GM12878 (cell line): ENCODE measurements at regions not wholly inside any gene's neighbourhood (a gene's known extent, or its start where the extent isn't known, plus 50 kb on each side); places are given as distances from the start of the nearest gene placed in this dataset.

Source experiments
- ATAC-seq: fragments of 200-7000 bp; cut with Tn5 transposase; 3 replicates; pipeline ENCODE4 v1.9.1; 2020; ENCODE audit warnings: mild to moderate bottlenecking, moderate library complexity
- BruUV-seq: library from RNA; stranded (reverse); fragments of 400-500 nt; replicated peaks from 2 replicates; lab custom pipeline; 2021; lab: Mats Ljungman, UMichigan
- CTCF ChIA-PET: fragments of 300-600 bp; sonication (Branson Sonifier 250); formaldehyde crosslinking; extraction: SDS; loops from one replicate; lab custom pipeline; 2021; ENCODE audit warnings: inconsistent platforms; lab: Yijun Ruan, JAX
- POLR2A ChIA-PET: fragments of 350-600 bp; formaldehyde crosslinking; extraction: SDS; loops from one replicate; lab custom pipeline; 2021; ENCODE audit warnings: inconsistent platforms; lab: Charles Lee
- RAD21 ChIA-PET: fragments of 300-600 bp; sonication (Branson Sonifier 250); formaldehyde crosslinking; loops from one replicate; lab custom pipeline; 2023; ENCODE audit warnings: antibody characterized with exemption; ENCODE audit not compliant: unreplicated experiment; lab: Charles Lee
- SMC1A ChIA-PET: fragments of 300-600 bp; sonication (Branson Sonifier 250); formaldehyde crosslinking; loops from one replicate; lab custom pipeline; 2023; ENCODE audit not compliant: unreplicated experiment, uncharacterized antibody; lab: Charles Lee
- DNase-seq: peaks from one replicate; pipeline ENCODE4 v3.0.0-alpha.2; 2011; ENCODE audit warnings: low read depth, low spot score
- FAIRE-seq: peaks from 3 replicates; lab custom pipeline; 2011; peaks lifted over from hg19 to GRCh38; lab: Jason Lieb, UNC
- H2AFZ ChIP-seq: 2 replicates; pipeline ENCODE4 v1.6.0; 2011; ENCODE audit warnings: low read depth, low read length, control low read depth; ENCODE audit not compliant: control insufficient read depth
- H3K27ac ChIP-seq: 2 replicates; pipeline ENCODE4 v1.5.1; 2011; ENCODE audit warnings: control low read depth; ENCODE audit not compliant: control insufficient read depth, insufficient read depth
- H3K27me3 ChIP-seq, 2 experiments: replicated peaks in 1 of 2; 2 replicates each; pipeline versions ENCODE4 v1.6.0 to v1.6.1; 2011; ENCODE audit warnings: low read length in 1 of 2; ENCODE audit not compliant: control insufficient read depth in 2 of 2, insufficient read depth in 2 of 2
- H3K36me3 ChIP-seq, 2 experiments: 2 replicates each; pipeline ENCODE4 v1.5.1; 2011; ENCODE audit warnings: low read length in 1 of 2; ENCODE audit not compliant: control insufficient read depth in 2 of 2, insufficient read depth in 2 of 2
- H3K4me1 ChIP-seq: 2 replicates; pipeline ENCODE4 v1.6.1; 2011; ENCODE audit warnings: mild to moderate bottlenecking, low read length, moderate library complexity, mixed read lengths; ENCODE audit not compliant: control insufficient read depth, insufficient read depth
- H3K4me2 ChIP-seq: 2 replicates; pipeline ENCODE4 v1.6.0; 2011; ENCODE audit warnings: control low read depth; ENCODE audit not compliant: control insufficient read depth, insufficient read depth
- H3K4me3 ChIP-seq: fragments of 200-600 bp; sonication (generic); 2 replicates; pipeline ENCODE4 v1.5.1; 2016
- H3K79me2 ChIP-seq: 2 replicates; pipeline ENCODE4 v1.6.0; 2011; ENCODE audit warnings: low read length; ENCODE audit not compliant: control insufficient read depth, insufficient read depth
- H3K9ac ChIP-seq: 2 replicates; pipeline ENCODE4 v1.8.0; 2011; ENCODE audit warnings: low read length, control low read depth, mixed read lengths; ENCODE audit not compliant: control insufficient read depth, insufficient read depth
- H3K9me3 ChIP-seq: replicated peaks from 3 replicates; pipeline ENCODE4 v1.5.1; 2011; ENCODE audit warnings: mild to moderate bottlenecking, low read length; ENCODE audit not compliant: control insufficient read depth, insufficient read depth
- H4K20me1 ChIP-seq: 2 replicates; pipeline ENCODE4 v1.6.0; 2011; ENCODE audit not compliant: control insufficient read depth, insufficient read depth
- CREB1 ChIP-seq: IDR thresholded peaks from 2 replicates; pipeline ENCODE4 v1.6.1; 2012; ENCODE audit warnings: low read depth, mild to moderate bottlenecking, inconsistent platforms
- EED ChIP-seq: sonication (generic); IDR thresholded peaks from 2 replicates; pipeline ENCODE4 v1.6.1; 2016; ENCODE audit warnings: antibody characterized with exemption, low read depth
- FOS ChIP-seq: IDR thresholded peaks from 3 replicates; pipeline ENCODE4 v1.6.1; 2011; ENCODE audit warnings: borderline replicate concordance; ENCODE audit not compliant: insufficient read length; ENCODE audit errors: extremely low read depth
- GABPA ChIP-seq: IDR thresholded peaks from 2 replicates; pipeline ENCODE4 v1.6.1; 2014; ENCODE audit warnings: antibody characterized with exemption, low read depth, mild to moderate bottlenecking, inconsistent platforms
- NR2C2 ChIP-seq: IDR thresholded peaks from 2 replicates; pipeline ENCODE4 v1.6.1; 2011; ENCODE audit warnings: borderline replicate concordance, low read depth; ENCODE audit not compliant: control insufficient read depth, insufficient read length
- NRF1 ChIP-seq: conservative IDR thresholded peaks from 2 replicates; pipeline ENCODE4 v1.6.1; 2011; ENCODE audit warnings: mild to moderate bottlenecking, low read depth, low read length, improper control_type of control experiment
- RBBP5 ChIP-seq: fragments of 200-600 bp; sonication (generic); conservative IDR thresholded peaks from 2 replicates; pipeline ENCODE4 v1.6.1; 2016
- SIX5 ChIP-seq: IDR thresholded peaks from 2 replicates; pipeline ENCODE4 v1.6.1; 2011; ENCODE audit warnings: mild to moderate bottlenecking, low read depth, low read length, moderate library complexity; ENCODE audit not compliant: severe bottlenecking
- SMAD1 ChIP-seq: fragments of 450-650 bp; IDR thresholded peaks from 2 replicates; pipeline ENCODE4 v1.6.1; 2018; ENCODE audit warnings: mild to moderate bottlenecking, low read depth; ENCODE audit not compliant: partially characterized antibody
- SMARCA5 ChIP-seq: fragments of 450-650 bp; IDR thresholded peaks from 2 replicates; pipeline ENCODE4 v1.6.1; 2017; ENCODE audit warnings: mild to moderate bottlenecking
- WRNIP1 ChIP-seq: IDR thresholded peaks from 2 replicates; pipeline ENCODE4 v1.6.1; 2011; ENCODE audit warnings: low read depth, low read length, improper control_type of control experiment, borderline replicate concordance
- YBX1 ChIP-seq: fragments of 450-650 bp; IDR thresholded peaks from 2 replicates; pipeline ENCODE4 v1.6.1; 2016; ENCODE audit warnings: antibody characterized with exemption
- WGBS: methylation state at CpG from one replicate; pipeline ENCODE4 v1.1.6; 2016; ENCODE audit warnings: low lambda C conversion rate; ENCODE audit not compliant: insufficient replicate concordance, insufficient coverage; ENCODE audit errors: missing lambda C conversion rate; 5-methylcytosine and 5-hydroxymethylcytosine counted together
- in situ Hi-C: fragments of 300-500 bp; cut with MboI; formaldehyde crosslinking; loops from 9 replicates; pipeline ENCODE4 v1.14.3; 2018; ENCODE audit warnings: mixed read lengths
- intact Hi-C: fragments of 100-400 bp; cut with micrococcal nuclease; formaldehyde crosslinking; loops from one replicate; pipeline ENCODE4 v1.14.2; 2022; ENCODE audit not compliant: unreplicated experiment
- TF ChIP-seq, protein P1 (sequence below): fragments of 450-650 bp; IDR thresholded peaks from 2 replicates; pipeline ENCODE4 v1.6.1; 2017; ENCODE audit warnings: mild to moderate bottlenecking, low read depth, inconsistent platforms; ENCODE audit not compliant: poor library complexity, severe bottlenecking
- TF ChIP-seq, protein P2 (sequence below): IDR thresholded peaks from 2 replicates; pipeline ENCODE4 v1.6.1; 2012; ENCODE audit warnings: low read length, inconsistent platforms

DNA sequence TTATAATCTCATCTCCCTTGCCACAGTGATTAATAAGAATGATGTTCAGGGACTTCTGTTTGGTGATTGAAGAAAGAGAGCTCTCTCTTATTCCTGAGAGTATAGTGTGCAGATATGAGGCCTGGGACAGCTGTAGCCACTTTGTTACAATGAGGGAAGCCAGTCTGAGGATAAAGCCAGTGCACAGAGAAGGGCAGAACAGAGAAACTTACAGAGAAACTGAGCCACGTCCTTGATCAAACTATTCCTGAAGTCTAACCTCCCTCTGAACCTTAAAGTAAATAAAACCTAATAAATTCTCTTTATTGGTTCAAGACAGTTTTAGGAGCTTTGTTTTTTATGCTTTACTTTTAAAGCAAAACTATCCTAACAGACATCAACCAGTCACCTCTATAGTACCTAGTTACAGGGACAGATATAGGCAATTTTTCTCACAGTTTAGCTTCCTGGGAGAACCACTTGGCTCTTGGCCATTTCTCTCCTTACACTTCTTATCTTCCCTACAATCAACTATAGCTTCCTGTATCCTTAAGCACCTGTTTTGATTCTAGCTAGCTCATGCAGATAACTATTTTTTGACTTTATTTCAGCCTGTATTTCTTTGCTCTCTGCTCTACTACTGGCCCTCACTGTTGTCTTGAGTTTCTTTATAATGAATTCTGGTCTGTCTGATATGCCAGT lies 284.4 kb downstream of the SHQ1 start:
- no peak for FAIRE-seq
- Histone ChIP-seq H3K27ac (no peak overlapping the region), H3K4me2 (no peak overlapping the region), H3K9me3 (no peaks in the 10 kb centered on the region; the same call in 2 of the 3 replicates), H2AFZ (no peak overlapping the region), H3K4me1 (no peaks in the 10 kb centered on the region), H3K79me2 (no peaks in the 10 kb centered on the region), H3K4me3 (no peak overlapping the region), H3K36me3 (no peaks in the 10 kb centered on the region), H3K9ac (no peak overlapping the region), H3K27me3 (no peaks in the 10 kb centered on the region), H4K20me1 (no peaks in the 10 kb centered on the region)
- CTCF ChIA-PET = no interaction called here
- intact Hi-C loops (no loop called here), in situ Hi-C loops (no loop called here)
- POLR2A ChIA-PET = no interaction called here
- SMC1A ChIA-PET = interaction anchor here (1.4 to 1.9 kb wide), 2 partner anchors 17 to 152 kb away, joined by 3 to 6 read pairs; no protein-coding TSS in a partner anchor
- 12% methylated on average over 1 of the region's 1 CpG for WGBS
- DNase-seq = no peak
- TF ChIP-seq SMAD1 = no peak
- no peak for TF ChIP-seq CREB1
- no peak for TF ChIP-seq GABPA
- TF ChIP-seq SMARCA5 = no peak
- TF ChIP-seq RBBP5 = no peak
- no peak for TF ChIP-seq NRF1
- no peak for TF ChIP-seq FOS
- TF ChIP-seq, protein P1, sequence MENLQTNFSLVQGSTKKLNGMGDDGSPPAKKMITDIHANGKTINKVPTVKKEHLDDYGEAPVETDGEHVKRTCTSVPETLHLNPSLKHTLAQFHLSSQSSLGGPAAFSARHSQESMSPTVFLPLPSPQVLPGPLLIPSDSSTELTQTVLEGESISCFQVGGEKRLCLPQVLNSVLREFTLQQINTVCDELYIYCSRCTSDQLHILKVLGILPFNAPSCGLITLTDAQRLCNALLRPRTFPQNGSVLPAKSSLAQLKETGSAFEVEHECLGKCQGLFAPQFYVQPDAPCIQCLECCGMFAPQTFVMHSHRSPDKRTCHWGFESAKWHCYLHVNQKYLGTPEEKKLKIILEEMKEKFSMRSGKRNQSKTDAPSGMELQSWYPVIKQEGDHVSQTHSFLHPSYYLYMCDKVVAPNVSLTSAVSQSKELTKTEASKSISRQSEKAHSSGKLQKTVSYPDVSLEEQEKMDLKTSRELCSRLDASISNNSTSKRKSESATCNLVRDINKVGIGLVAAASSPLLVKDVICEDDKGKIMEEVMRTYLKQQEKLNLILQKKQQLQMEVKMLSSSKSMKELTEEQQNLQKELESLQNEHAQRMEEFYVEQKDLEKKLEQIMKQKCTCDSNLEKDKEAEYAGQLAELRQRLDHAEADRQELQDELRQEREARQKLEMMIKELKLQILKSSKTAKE = no peak
- no peak for TF ChIP-seq SIX5
- no peak for TF ChIP-seq NR2C2
- TF ChIP-seq YBX1 = no peak
- TF ChIP-seq, protein P2, sequence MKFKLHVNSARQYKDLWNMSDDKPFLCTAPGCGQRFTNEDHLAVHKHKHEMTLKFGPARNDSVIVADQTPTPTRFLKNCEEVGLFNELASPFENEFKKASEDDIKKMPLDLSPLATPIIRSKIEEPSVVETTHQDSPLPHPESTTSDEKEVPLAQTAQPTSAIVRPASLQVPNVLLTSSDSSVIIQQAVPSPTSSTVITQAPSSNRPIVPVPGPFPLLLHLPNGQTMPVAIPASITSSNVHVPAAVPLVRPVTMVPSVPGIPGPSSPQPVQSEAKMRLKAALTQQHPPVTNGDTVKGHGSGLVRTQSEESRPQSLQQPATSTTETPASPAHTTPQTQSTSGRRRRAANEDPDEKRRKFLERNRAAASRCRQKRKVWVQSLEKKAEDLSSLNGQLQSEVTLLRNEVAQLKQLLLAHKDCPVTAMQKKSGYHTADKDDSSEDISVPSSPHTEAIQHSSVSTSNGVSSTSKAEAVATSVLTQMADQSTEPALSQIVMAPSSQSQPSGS = no peak
- no peak for TF ChIP-seq WRNIP1
- no peak for TF ChIP-seq EED
- no peak for ATAC-seq
- RAD21 ChIA-PET = no interaction called here
- no TSS peak for BruUV-seq
